HG02610 (cell line): ENCODE measurements at regions not wholly inside any gene's neighbourhood (a gene's known extent, or its start where the extent isn't known, plus 50 kb on each side); places are given as distances from the start of the nearest gene placed in this dataset.

ENCODE experiments used
- ATAC-seq: cut with Tn5 transposase; IDR thresholded peaks from one replicate; pipeline ENCODE4 v1.9.1; 2021; ENCODE audit warnings: mild to moderate bottlenecking, moderate library complexity; ENCODE audit not compliant: unreplicated experiment

- no peak for ATAC-seq
Observed at GRCh38 chr17:77391668-77392375, 251.1 kb downstream of the SEC14L1 start.

GRCh38 chr17:77392376-77393273 is 251.9 kb downstream of the SEC14L1 start:
- ATAC-seq = no peak

- no peak for ATAC-seq
Observed at GRCh38 chr17:77393274-77393600, 252.5 kb downstream of the SEC14L1 start.

- ATAC-seq = no peak
Observed at GRCh38 chr17:77393867-77394539, 253.2 kb downstream of the SEC14L1 start.

GRCh38 chr17:77394540-77395295 is 253.9 kb downstream of the SEC14L1 start:
- ATAC-seq = no peak

GRCh38 chr17:77395501-77396048 is 254.8 kb downstream of the SEC14L1 start:
- no peak for ATAC-seq

- no peak for ATAC-seq
Observed at GRCh38 chr17:77396610-77397009, 255.8 kb downstream of the SEC14L1 start.

GRCh38 chr17:77398274-77398673 is 257.5 kb downstream of the SEC14L1 start:
- ATAC-seq = no peak

- ATAC-seq = no peak
Observed at GRCh38 chr17:77399319-77399957, 258.7 kb downstream of the SEC14L1 start.

GRCh38 chr17:77400445-77400870 is 259.7 kb downstream of the SEC14L1 start:
- no peak for ATAC-seq

GRCh38 chr17:77402159-77402731 is 261.5 kb downstream of the SEC14L1 start:
- ATAC-seq = no peak

GRCh38 chr17:77403854-77404253 is 263.1 kb downstream of the SEC14L1 start:
- ATAC-seq = no peak

- peak; percentile 77 for ATAC-seq
Observed at GRCh38 chr17:77404812-77405581, 264.2 kb downstream of the SEC14L1 start.

GRCh38 chr17:77405867-77406732 is 265.3 kb downstream of the SEC14L1 start:
- ATAC-seq = no peak

- no peak for ATAC-seq
Observed at GRCh38 chr17:77407321-77408277, 266.8 kb downstream of the SEC14L1 start.

GRCh38 chr17:77408284-77408683 is 267.5 kb downstream of the SEC14L1 start:
- ATAC-seq = no peak
